ENCODE measurements at regions not wholly inside any gene's neighbourhood (a gene's known extent, or its start where the extent isn't known, plus 50 kb on each side); places are given as distances from the start of the nearest gene placed in this dataset.
"Not testable (repeated sequence)": the region's sequence is repeated elsewhere in the genome, so short reads cannot be mapped to it uniquely, and the experiment has no call there.

DNA sequence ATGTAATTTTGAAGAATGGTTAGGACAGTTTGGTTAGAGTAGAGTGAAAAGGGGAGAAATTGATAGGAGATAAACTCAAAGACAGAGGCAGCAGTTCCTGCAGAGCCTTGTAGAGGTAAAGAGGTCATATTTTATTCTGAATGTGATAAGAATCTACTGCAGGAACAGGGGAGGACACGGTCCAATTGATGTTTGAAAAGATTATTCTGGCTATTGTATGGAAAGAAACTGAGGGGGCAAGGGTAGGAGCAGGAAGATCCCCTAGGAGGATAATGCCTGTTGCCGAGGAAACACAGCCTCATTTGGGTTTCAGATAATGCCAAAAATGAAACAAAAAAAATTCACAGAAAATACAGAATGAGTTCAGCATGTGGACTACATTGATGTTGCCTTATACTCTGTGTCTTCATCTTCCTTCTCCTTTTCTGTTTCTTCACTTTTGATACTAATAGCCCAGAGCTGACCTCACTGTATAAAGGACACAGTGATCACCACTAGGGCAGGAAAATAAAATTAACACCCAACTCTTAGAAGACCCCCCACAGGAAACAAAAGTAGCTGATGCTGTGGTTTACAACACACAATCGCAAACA lies 454.6 kb upstream of the UBE2E2 start:
- no peaks in the 10 kb centered on the region for H3K27me3 ChIP-seq (ENCODE audit: control insufficient read depth, insufficient read depth, low read length)
- no peaks in the 10 kb centered on the region for H3K36me3 ChIP-seq (replicated peaks; ENCODE audit: control insufficient read depth, insufficient read depth, low read length)
- DNase-seq: no peak
- no peak overlapping the region for H3K4me3 ChIP-seq (ENCODE audit: insufficient read depth, low read depth, low read length)

DNA sequence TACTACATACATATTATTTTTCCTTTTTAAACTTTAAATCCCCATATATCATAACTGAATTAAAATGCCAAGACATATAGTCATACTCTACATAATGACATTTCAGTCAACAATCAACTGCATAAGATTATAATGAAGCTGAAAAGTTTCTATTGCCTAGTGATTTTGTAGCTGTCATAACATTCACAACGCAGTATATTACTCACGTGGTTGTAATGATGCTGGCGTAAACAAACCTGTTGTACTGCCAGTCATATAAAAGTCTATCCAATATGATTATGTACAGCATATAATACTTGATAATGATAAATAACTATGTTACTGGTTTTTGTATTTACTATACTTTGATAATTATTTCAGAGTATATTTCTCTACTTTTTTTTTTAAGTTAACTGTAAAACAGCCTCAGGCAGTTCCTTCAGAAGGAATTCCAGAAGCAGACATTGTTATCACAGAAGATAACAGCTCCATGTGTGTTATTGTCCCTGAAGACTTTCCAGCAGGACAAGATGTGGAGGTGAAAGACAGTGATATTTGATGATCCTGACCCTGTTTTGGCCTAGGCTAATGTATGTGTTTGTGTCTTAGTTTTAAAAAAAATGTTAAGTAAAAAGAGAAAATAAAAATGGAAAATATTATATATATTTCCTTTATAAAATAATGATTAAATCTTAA lies 443.4 kb upstream of the UBE2E2 start:
- DNase-seq: no peak
- Histone ChIP-seq H3K36me3 (replicated peaks; ENCODE audit: control insufficient read depth, insufficient read depth, low read length) (no peaks in the 10 kb centered on the region), H3K4me3 (ENCODE audit: insufficient read depth, low read depth, low read length) (no peak overlapping the region), H3K27me3 (ENCODE audit: control insufficient read depth, insufficient read depth, low read length) (no peaks in the 10 kb centered on the region)

DNA sequence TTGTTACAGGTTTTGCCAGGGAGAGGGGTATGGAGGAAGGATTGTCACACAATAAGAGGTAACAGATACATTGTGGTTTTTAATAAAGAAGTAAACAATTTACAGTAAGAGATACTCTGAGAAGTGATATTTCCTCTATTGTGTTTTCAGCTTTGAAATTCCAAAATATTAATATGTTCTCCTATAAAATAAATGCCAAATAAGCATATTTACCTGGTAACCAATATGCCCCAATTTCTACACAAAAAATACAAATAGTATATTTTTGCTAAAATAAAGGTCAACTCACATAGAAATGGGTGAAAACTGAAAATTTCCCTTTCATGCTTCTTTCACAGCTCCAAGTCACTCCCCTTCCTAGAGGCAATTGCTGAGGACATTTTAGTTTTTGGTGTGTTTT lies 437.4 kb upstream of the UBE2E2 start:
- DNase-seq: no peak
- no peaks in the 10 kb centered on the region for H3K36me3 ChIP-seq (replicated peaks; ENCODE audit: control insufficient read depth, insufficient read depth, low read length)
- H3K27me3 ChIP-seq (ENCODE audit: control insufficient read depth, insufficient read depth, low read length): no peaks in the 10 kb centered on the region
- no peak overlapping the region for H3K4me3 ChIP-seq (ENCODE audit: insufficient read depth, low read depth, low read length)

DNA sequence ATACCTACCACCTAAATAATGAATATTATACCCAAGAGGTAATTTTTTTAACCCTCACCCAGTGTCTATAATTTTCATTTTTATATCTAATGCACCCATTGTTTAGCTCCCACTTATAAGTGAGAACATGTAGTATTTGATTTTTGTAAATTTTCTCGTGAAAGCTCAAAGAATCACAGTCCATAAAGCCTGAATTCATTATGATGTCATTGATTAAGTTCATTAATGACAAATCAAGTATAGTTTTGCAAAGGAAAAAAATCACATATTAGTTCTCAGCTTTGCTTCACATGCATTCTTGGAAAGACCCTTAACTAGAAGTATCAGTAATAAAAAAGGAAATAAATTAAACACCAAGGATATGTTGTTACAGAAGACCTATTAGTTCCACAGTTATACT lies 425.3 kb upstream of the UBE2E2 start:
- no peaks in the 10 kb centered on the region for H3K27me3 ChIP-seq (ENCODE audit: control insufficient read depth, insufficient read depth, low read length)
- H3K36me3 ChIP-seq (replicated peaks; ENCODE audit: control insufficient read depth, insufficient read depth, low read length): no peaks in the 10 kb centered on the region
- DNase-seq: no peak
- H3K4me3 ChIP-seq (ENCODE audit: insufficient read depth, low read depth, low read length): no peak overlapping the region

DNA sequence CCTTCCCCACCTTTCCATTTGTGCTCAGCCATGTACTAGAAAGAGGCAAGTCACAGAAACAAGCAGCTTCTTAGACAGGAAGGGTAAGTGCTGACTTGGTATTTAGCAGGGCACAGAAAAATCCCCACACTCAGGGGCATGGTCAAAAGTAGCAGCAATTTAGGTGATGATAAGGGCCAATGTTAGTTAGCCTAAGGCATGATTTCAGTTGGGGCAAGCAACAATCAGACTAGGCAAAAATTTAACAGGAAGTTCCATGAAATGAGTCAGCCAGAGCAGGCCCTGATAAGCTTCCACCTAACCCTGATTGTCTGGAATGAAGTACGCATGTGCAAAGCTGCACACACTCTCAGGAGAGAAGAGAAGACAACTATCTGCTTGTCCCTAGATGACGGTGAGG lies 423.4 kb upstream of the UBE2E2 start:
- DNase-seq: no peak
- no peak overlapping the region for H3K4me3 ChIP-seq (ENCODE audit: insufficient read depth, low read depth, low read length)
- H3K36me3 ChIP-seq (replicated peaks; ENCODE audit: control insufficient read depth, insufficient read depth, low read length): no peaks in the 10 kb centered on the region
- H3K27me3 ChIP-seq (ENCODE audit: control insufficient read depth, insufficient read depth, low read length): no peaks in the 10 kb centered on the region

DNA sequence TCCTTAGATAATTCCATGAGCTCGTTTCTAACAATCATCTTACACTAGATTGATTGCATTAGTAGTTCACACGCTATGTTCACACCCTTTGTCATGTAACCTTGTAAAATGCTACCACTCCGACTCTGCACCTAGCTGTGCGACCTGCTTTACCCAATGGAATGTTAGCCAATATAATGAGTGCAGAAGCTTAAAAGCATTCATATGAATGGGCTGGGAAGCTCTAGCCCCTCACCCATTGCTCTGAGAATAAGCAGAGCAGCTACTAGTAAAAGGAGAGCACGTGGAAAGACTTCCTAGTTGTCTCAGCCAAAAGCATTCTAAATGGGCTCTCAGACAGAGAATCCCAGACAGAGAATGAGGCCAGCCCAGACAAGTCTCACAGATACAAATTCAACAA lies 410.6 kb upstream of the UBE2E2 start:
- Histone ChIP-seq H3K4me3 (ENCODE audit: insufficient read depth, low read depth, low read length) (no peak overlapping the region), H3K27me3 (ENCODE audit: control insufficient read depth, insufficient read depth, low read length) (no peaks in the 10 kb centered on the region), H3K36me3 (replicated peaks; ENCODE audit: control insufficient read depth, insufficient read depth, low read length) (no peaks in the 10 kb centered on the region)
- no peak for DNase-seq

DNA sequence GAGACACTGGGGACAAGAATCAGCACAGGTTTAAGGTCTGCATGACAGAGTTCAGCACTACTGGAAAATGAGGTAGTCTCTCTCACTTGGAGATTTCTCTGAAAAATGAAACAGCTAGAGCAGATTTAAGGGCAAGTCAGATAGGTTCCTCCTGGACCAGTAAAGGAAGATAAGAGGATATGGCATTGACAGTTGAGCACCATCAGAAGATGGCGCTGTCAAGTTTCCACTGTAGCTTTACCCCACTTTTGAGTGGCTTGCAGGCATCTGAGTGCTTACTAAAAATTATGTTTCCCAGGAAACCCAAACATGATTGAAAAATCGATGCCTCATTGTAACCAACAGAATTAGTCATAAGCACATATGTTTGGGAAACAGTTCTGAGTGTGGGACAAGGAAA lies 407.2 kb upstream of the UBE2E2 start:
- no peak for DNase-seq
- Histone ChIP-seq H3K27me3 (ENCODE audit: control insufficient read depth, insufficient read depth, low read length) (no peaks in the 10 kb centered on the region), H3K36me3 (replicated peaks; ENCODE audit: control insufficient read depth, insufficient read depth, low read length) (no peaks in the 10 kb centered on the region), H3K4me3 (ENCODE audit: insufficient read depth, low read depth, low read length) (no peak overlapping the region)

DNA sequence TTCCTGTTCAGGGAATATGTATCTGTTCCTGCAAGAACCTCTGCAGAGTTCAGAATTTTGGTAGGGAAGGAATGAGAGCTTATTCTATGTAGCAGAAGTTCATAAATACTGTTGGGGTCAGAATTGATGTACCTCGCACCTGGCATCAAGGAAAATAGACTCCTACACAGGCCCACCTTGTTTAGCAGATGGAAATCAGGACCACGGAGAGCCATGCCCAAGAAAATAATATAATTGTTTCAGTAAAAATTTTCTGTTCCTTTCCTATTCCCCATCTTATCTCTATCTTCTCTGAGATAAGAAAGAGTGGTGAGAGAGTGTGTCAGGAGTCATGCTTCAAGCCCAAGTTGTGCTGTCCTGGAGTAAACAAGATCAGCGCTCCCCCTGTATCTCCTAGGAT lies 404.7 kb upstream of the UBE2E2 start:
- H3K27me3 ChIP-seq (ENCODE audit: control insufficient read depth, insufficient read depth, low read length): no peaks in the 10 kb centered on the region
- no peak for DNase-seq
- H3K4me3 ChIP-seq (ENCODE audit: insufficient read depth, low read depth, low read length): no peak overlapping the region
- H3K36me3 ChIP-seq (replicated peaks; ENCODE audit: control insufficient read depth, insufficient read depth, low read length): no peaks in the 10 kb centered on the region

DNA sequence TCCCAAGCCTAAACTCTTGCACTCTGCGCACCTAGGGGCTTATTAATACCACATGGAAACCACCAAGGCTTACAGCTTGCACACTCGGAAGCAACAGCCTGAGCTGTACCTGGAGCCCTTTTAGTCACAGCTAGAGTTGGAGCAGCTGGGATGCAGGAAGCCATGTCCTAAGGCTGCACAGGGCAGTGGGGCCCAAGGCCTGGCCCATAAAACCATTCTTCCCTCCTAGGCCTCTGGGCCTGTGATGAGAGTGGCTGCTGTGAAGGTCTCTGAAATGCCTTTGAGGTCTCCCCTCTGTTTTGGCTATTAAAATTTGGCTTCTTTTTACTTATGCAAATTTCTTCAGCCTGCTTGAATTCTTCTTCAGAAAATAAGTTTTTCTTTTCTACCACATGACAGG lies 383.9 kb upstream of the UBE2E2 start:
- no peak overlapping the region for H3K4me3 ChIP-seq (ENCODE audit: insufficient read depth, low read depth, low read length)
- H3K27me3 ChIP-seq (ENCODE audit: control insufficient read depth, insufficient read depth, low read length): no peaks in the 10 kb centered on the region
- DNase-seq: no peak
- H3K36me3 ChIP-seq (replicated peaks; ENCODE audit: control insufficient read depth, insufficient read depth, low read length): no peaks in the 10 kb centered on the region

DNA sequence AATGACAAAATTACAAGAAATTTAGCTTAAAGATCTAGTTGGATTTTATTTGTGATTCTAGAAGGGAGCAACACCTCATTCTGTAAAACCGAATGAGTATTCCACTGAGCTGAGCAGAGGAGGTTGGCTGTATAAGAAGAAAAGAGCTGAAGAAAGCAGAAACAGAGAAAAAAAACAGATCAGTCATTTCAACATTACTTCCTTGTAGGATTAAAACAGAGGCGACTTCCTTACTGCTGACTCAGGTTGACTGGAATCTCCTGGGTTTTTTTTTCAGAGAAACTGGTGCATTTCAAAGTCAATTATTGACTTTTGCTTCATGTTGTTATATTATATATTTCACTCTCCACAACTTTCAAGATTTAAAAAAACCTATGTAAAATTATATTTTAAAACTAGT lies 368.1 kb upstream of the UBE2E2 start:
- Histone ChIP-seq H3K4me3 (ENCODE audit: insufficient read depth, low read depth, low read length) (no peak overlapping the region), H3K27me3 (ENCODE audit: control insufficient read depth, insufficient read depth, low read length) (no peaks in the 10 kb centered on the region), H3K36me3 (replicated peaks; ENCODE audit: control insufficient read depth, insufficient read depth, low read length) (no peaks in the 10 kb centered on the region)
- no peak for DNase-seq

DNA sequence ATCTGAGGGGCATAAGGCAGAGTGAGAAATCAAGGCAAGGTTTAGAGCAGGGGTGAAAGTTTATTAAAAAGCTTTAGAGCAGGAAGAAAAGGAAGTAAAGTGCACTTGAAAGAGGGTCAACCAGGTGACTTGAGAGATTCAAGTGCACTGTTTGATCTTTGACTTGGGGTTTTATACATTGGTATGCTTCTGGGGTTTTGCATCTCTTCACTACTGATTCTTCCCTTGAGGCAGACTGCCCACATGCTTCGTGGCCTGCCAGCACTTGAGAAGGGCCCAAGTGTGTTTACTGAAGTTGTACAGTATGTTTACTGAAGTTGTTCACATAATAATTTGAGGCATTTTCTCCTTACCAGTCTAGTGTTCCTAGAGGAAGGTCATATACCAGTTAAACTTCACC lies 367.0 kb upstream of the UBE2E2 start:
- DNase-seq: no peak
- Histone ChIP-seq H3K4me3 (ENCODE audit: insufficient read depth, low read depth, low read length) (no peak overlapping the region), H3K27me3 (ENCODE audit: control insufficient read depth, insufficient read depth, low read length) (no peaks in the 10 kb centered on the region), H3K36me3 (replicated peaks; ENCODE audit: control insufficient read depth, insufficient read depth, low read length) (no peaks in the 10 kb centered on the region)

DNA sequence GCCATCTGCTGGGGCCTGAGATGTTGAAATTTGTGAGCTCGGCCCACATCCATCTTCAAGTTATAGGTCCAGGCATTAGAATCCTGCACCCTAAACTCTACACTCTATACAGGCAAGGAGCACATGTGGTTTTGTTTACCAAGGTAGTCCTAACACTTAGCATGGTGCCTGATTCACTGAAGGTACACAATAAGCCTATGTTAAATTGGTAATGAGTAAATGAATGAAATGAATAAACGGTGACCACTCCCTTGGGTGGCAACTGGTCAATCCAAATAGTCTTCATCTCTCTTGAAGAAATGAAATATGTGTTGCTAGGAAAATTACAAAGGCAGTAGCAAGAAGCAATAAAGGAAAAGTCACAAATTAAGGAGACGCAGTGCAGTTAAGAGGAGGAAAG lies 359.3 kb upstream of the UBE2E2 start:
- H3K36me3 ChIP-seq (replicated peaks; ENCODE audit: control insufficient read depth, insufficient read depth, low read length): no peaks in the 10 kb centered on the region
- H3K4me3 ChIP-seq (ENCODE audit: insufficient read depth, low read depth, low read length): no peak overlapping the region
- no peaks in the 10 kb centered on the region for H3K27me3 ChIP-seq (ENCODE audit: control insufficient read depth, insufficient read depth, low read length)
- DNase-seq: no peak

DNA sequence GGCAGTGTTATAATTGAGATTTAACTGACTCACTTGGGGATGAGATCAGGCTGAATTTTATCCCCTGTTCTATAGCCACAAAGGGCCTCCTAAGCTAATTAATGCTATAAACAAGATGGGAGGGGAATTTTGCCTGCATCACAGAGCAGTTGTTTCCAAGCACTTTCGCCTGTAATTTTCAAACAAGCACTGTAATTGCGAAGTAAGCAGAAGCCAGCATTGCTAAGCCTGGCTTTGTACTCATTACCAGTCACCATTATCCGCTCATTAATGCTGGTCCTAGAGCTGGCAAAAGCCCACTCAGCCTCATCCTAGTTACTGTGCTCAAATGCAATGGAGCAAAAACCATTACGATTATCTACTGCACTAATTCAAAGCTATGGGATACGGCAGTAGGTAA lies 356.6 kb upstream of the UBE2E2 start:
- Histone ChIP-seq H3K27me3 (ENCODE audit: control insufficient read depth, insufficient read depth, low read length) (no peaks in the 10 kb centered on the region), H3K36me3 (replicated peaks; ENCODE audit: control insufficient read depth, insufficient read depth, low read length) (no peaks in the 10 kb centered on the region), H3K4me3 (ENCODE audit: insufficient read depth, low read depth, low read length) (no peak overlapping the region)
- DNase-seq: no peak

DNA sequence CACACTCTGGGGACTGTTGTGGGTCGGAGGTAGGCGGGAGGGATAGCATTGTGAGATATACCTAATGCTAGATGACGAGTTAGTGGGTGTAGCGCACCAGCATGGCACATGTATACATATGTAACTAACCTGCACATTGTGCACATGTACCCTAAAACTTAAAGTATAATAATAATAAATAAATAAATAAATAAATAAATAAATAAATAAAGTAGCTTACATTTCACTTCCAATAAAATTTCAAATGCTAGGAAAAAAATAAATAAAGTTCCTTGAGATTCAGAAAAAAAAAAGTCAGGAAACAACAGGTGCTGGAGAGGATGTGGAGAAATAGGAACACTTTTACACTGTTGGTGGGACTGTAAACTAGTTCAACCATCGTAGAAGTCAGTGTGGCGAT lies 353.5 kb upstream of the UBE2E2 start:
- not testable (repeated sequence) for H3K36me3 ChIP-seq (replicated peaks; ENCODE audit: control insufficient read depth, insufficient read depth, low read length); DNase-seq; H3K27me3 ChIP-seq (ENCODE audit: control insufficient read depth, insufficient read depth, low read length); H3K4me3 ChIP-seq (ENCODE audit: insufficient read depth, low read depth, low read length)

DNA sequence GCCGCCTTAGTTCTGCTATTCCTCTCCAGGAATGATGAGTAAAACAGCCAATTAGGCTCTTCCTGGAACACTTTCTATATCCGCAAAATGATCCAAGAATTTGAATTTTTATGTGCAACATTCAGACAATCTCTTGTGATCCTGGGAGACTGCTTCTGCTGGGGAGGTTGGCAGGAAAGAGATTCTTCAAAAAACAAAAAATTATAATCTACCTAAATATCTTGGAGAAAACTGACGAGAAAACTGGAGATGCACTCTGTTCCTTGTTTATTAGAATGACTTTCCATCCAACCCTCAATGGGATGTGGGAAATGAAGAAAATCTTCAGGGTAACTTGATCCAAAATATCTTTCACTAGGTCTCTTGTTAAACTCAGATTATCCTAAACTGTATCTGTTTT lies 346.3 kb upstream of the UBE2E2 start:
- Histone ChIP-seq H3K36me3 (replicated peaks; ENCODE audit: control insufficient read depth, insufficient read depth, low read length) (no peaks in the 10 kb centered on the region), H3K27me3 (ENCODE audit: control insufficient read depth, insufficient read depth, low read length) (no peaks in the 10 kb centered on the region), H3K4me3 (ENCODE audit: insufficient read depth, low read depth, low read length) (no peak overlapping the region)
- no peak for DNase-seq

DNA sequence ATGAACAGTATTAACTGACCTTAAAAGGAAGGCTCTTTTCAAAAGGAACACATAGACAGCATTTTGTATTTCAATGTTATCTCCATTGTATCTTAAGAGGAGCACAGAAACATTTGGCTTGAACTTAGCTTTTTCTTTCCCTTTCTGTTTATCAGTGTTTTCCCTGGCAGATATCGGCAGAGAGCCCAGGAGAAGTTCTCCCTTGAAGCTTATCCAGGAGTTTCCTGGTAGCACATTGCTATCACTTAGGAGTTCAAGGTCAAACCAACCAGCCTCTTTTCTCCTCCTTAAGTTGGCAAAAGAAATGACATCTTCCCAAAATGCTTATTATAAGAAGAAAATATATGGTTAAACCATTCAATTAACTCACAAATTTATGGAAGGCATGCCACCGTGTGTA lies 344.6 kb upstream of the UBE2E2 start:
- H3K27me3 ChIP-seq (ENCODE audit: control insufficient read depth, insufficient read depth, low read length): no peaks in the 10 kb centered on the region

More for the DNA sequence above, 344.6 kb upstream of the UBE2E2 start:
- Histone ChIP-seq H3K36me3 (replicated peaks; ENCODE audit: control insufficient read depth, insufficient read depth, low read length) (no peaks in the 10 kb centered on the region), H3K4me3 (ENCODE audit: insufficient read depth, low read depth, low read length) (no peak overlapping the region)
- no peak for DNase-seq

Measured in H7 (cell line).